Loucy (cell line): ENCODE measurements at regions not wholly inside any gene's neighbourhood (a gene's known extent, or its start where the extent isn't known, plus 50 kb on each side); places are given as distances from the start of the nearest gene placed in this dataset.

Experiments
- H2AFZ ChIP-seq: fragments of 200-600 bp; sonication (generic); 2 replicates; pipeline ENCODE4 v1.6.0; 2016; ENCODE audit warnings: antibody characterized with exemption, mild to moderate bottlenecking, low read length, moderate library complexity
- H3F3A ChIP-seq: fragments of 200-600 bp; 2 replicates; pipeline ENCODE4 v1.6.0; 2016; ENCODE audit warnings: antibody characterized with exemption, low read depth, mild to moderate bottlenecking
- H3K27me3 ChIP-seq: fragments of 200-600 bp; sonication (generic); 2 replicates; pipeline ENCODE4 v1.6.1; 2014; ENCODE audit warnings: low read length, mild to moderate bottlenecking; ENCODE audit not compliant: insufficient read depth, poor library complexity, severe bottlenecking
- H3K36me3 ChIP-seq: fragments of 200-600 bp; sonication (generic); 2 replicates; pipeline ENCODE4 v1.6.1; 2016; ENCODE audit warnings: low read length; ENCODE audit not compliant: insufficient read depth
- H3K4me1 ChIP-seq: fragments of 200-600 bp; sonication (generic); 2 replicates; pipeline ENCODE4 v1.5.1; 2014; ENCODE audit warnings: low read length, mild to moderate bottlenecking; ENCODE audit not compliant: insufficient read depth, poor library complexity, severe bottlenecking
- H3K4me2 ChIP-seq: fragments of 200-600 bp; sonication (generic); 2 replicates; pipeline ENCODE4 v1.6.0; 2014; ENCODE audit warnings: antibody characterized with exemption, low read length, low read depth, mild to moderate bottlenecking; ENCODE audit not compliant: poor library complexity, severe bottlenecking
- H3K4me3 ChIP-seq: fragments of 200-600 bp; sonication (generic); 2 replicates; pipeline ENCODE4 v1.5.1; 2014; ENCODE audit warnings: low read length, mild to moderate bottlenecking, mixed read lengths; ENCODE audit not compliant: poor library complexity, severe bottlenecking
- H3K79me2 ChIP-seq: fragments of 200-600 bp; sonication (generic); 2 replicates; pipeline ENCODE4 v1.6.1; 2014; ENCODE audit warnings: low read length; ENCODE audit not compliant: insufficient read depth
- H3K9ac ChIP-seq: fragments of 200-600 bp; sonication (generic); 2 replicates; pipeline ENCODE4 v1.6.0; 2014; ENCODE audit warnings: mild to moderate bottlenecking, low read depth, low read length, moderate library complexity; ENCODE audit not compliant: poor library complexity, severe bottlenecking
- H3K9me2 ChIP-seq: fragments of 200-600 bp; sonication (generic); replicated peaks from 2 replicates; pipeline ENCODE4 v1.6.1; 2016; ENCODE audit warnings: low read depth, low read length, mixed read lengths
- H3K9me3 ChIP-seq: fragments of 200-600 bp; sonication (generic); 2 replicates; pipeline ENCODE4 v1.6.1; 2014; ENCODE audit warnings: mild to moderate bottlenecking, antibody characterized with exemption, low read length, low read depth; ENCODE audit not compliant: insufficient read depth
- H4K20me1 ChIP-seq: fragments of 200-600 bp; sonication (generic); 2 replicates; pipeline ENCODE4 v1.6.0; 2014; ENCODE audit warnings: antibody characterized with exemption, low read length, mild to moderate bottlenecking; ENCODE audit not compliant: insufficient read depth, poor library complexity, severe bottlenecking
- CTCF ChIP-seq: fragments of 200-600 bp; sonication (generic); conservative IDR thresholded peaks from 2 replicates; pipeline ENCODE4 v1.5.1; 2014; ENCODE audit warnings: mild to moderate bottlenecking, antibody characterized with exemption, low read length
- EZH2phosphoT487 ChIP-seq: fragments of 200-600 bp; IDR thresholded peaks from 2 replicates; pipeline ENCODE4 v1.6.1; 2018; ENCODE audit warnings: antibody characterized with exemption, mild to moderate bottlenecking, moderate library complexity, borderline replicate concordance

DNA sequence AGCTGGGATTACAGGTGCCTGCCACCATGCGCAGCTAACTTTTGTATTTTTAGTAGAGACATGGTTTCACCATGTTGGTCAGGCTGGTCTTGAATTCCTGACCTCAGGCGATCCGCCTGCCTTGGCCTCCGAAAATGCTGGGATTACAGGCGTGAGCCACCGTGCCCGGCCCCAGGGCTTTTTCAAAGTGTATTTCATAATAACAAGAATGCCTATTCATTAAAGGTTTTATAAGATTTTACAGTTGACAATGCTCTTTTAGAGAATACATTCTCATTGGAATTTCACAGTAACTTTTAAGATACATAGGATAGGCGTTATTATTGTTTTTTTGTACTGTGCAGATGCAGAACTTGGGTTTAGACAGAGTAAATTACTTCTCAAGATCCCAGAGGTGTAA, 52.6 kb upstream of the PTPRK start:
- TF ChIP-seq EZH2phosphoT487 (no peak), CTCF (no peak)
- Histone ChIP-seq H3K4me1 (no peaks in the 10 kb centered on the region), H3K79me2 (no peaks in the 10 kb centered on the region), H4K20me1 (no peaks in the 10 kb centered on the region), H3K36me3 (no peaks in the 10 kb centered on the region), H2AFZ (no peak overlapping the region), H3K27me3 (no peaks in the 10 kb centered on the region), H3K9me2 (no peaks in the 10 kb centered on the region), H3K4me2 (no peak overlapping the region), H3K4me3 (no peak overlapping the region), H3K9ac (no peak overlapping the region), H3K9me3 (no peaks in the 10 kb centered on the region), H3F3A (no peaks in the 10 kb centered on the region)

GRCh38 chr6:128572294-128572693, 51.9 kb upstream of the PTPRK start:
- Histone ChIP-seq H3K27me3 (no peaks in the 10 kb centered on the region), H3F3A (no peaks in the 10 kb centered on the region), H3K4me2 (no peak overlapping the region), H3K9ac (no peak overlapping the region), H2AFZ (no peak overlapping the region), H3K9me3 (no peaks in the 10 kb centered on the region), H3K36me3 (no peaks in the 10 kb centered on the region), H4K20me1 (no peaks in the 10 kb centered on the region), H3K79me2 (no peaks in the 10 kb centered on the region), H3K9me2 (no peaks in the 10 kb centered on the region), H3K4me1 (no peaks in the 10 kb centered on the region), H3K4me3 (no peak overlapping the region)
- TF ChIP-seq EZH2phosphoT487 (no peak), CTCF (no peak)

GRCh38 chr6:128570680-128571063, 50.3 kb upstream of the PTPRK start:
- no peaks in the 10 kb centered on the region for H3F3A ChIP-seq
- H3K4me1 ChIP-seq = no peaks in the 10 kb centered on the region
- H3K9me2 ChIP-seq = no peaks in the 10 kb centered on the region
- H4K20me1 ChIP-seq = no peaks in the 10 kb centered on the region
- no peaks in the 10 kb centered on the region for H3K9me3 ChIP-seq
- H2AFZ ChIP-seq = no peak overlapping the region
- H3K9ac ChIP-seq = no peak overlapping the region
- TF ChIP-seq CTCF (no peak), EZH2phosphoT487 (no peak)
- H3K4me3 ChIP-seq = no peak overlapping the region
- no peaks in the 10 kb centered on the region for H3K79me2 ChIP-seq
- H3K27me3 ChIP-seq = no peaks in the 10 kb centered on the region
- H3K36me3 ChIP-seq = no peaks in the 10 kb centered on the region
- H3K4me2 ChIP-seq = no peak overlapping the region
